Breast epithelium (tissue), 3 donors: ENCODE measurements at regions not wholly inside any gene's neighbourhood (a gene's known extent, or its start where the extent isn't known, plus 50 kb on each side); places are given as distances from the start of the nearest gene placed in this dataset.

Source experiments
- CTCF ChIP-seq, 3 donors: fragments of 450-650 bp; IDR thresholded peaks; one replicate each; pipeline ENCODE4 v1.5.1; 2016 to 2017; ENCODE audit warnings: antibody characterized with exemption in 3 of 3, mild to moderate bottlenecking in 3 of 3, moderate library complexity in 3 of 3
- POLR2A ChIP-seq: fragments of 450-650 bp; IDR thresholded peaks from one replicate; pipeline ENCODE4 v1.6.1; 2016; ENCODE audit warnings: antibody characterized with exemption, mild to moderate bottlenecking, moderate library complexity
- POLR2AphosphoS5 ChIP-seq, 3 donors: sonication (generic); formaldehyde crosslinking; IDR thresholded peaks; one replicate each; pipeline ENCODE4 v1.6.1; 2017; ENCODE audit warnings: antibody characterized with exemption in 3 of 3

- TF ChIP-seq CTCF (IDR thresholded peaks at IDR 0.05) (no peak), POLR2A (no peak), POLR2AphosphoS5 (IDR thresholded peaks at IDR 0.05) (no peak)
Observed at GRCh38 chr2:53075760-53076159, 691.8 kb upstream of the CHAC2 start.
